A673 (cell line): ENCODE measurements at regions not wholly inside any gene's neighbourhood (a gene's known extent, or its start where the extent isn't known, plus 50 kb on each side); places are given as distances from the start of the nearest gene placed in this dataset.

Experiments used
- BruUV-seq: library from RNA; stranded (reverse); fragments of 400-500 nt; replicated peaks from 2 replicates; lab custom pipeline; 2021; lab: Mats Ljungman, UMichigan
- CTCF ChIA-PET: fragments of 300-600 bp; sonication (Branson Sonifier 250); formaldehyde crosslinking; loops from one replicate; lab custom pipeline; 2022; ENCODE audit warnings: antibody characterized with exemption; lab: Charles Lee
- POLR2A ChIA-PET: fragments of 300-600 bp; sonication (Branson Sonifier 250); formaldehyde crosslinking; loops from one replicate; lab custom pipeline; 2022; ENCODE audit warnings: antibody characterized with exemption; ENCODE audit not compliant: low non-redundant PET; lab: Charles Lee
- DNase-seq: peaks from one replicate; pipeline ENCODE4 v3.0.0-alpha.2; 2015; ENCODE audit warnings: low spot score
- H3K27ac ChIP-seq: fragments of 200-600 bp; sonication (generic); 2 replicates; pipeline ENCODE4 v1.5.1; 2016; ENCODE audit warnings: mixed run types, low read depth, mild to moderate bottlenecking, mixed read lengths, antibody characterized with exemption, low read length; ENCODE audit not compliant: poor library complexity, severe bottlenecking
- H3K27me3 ChIP-seq: fragments of 200-600 bp; sonication (generic); replicated peaks from 2 replicates; pipeline ENCODE4 v1.6.1; 2017; ENCODE audit warnings: mixed run types, low read depth, mild to moderate bottlenecking, mixed read lengths, antibody characterized with exemption, low read length; ENCODE audit not compliant: insufficient read depth, poor library complexity
- H3K36me3 ChIP-seq: fragments of 200-600 bp; sonication (generic); 2 replicates; pipeline ENCODE4 v1.6.1; 2016; ENCODE audit warnings: mixed run types, mild to moderate bottlenecking, mixed read lengths, antibody characterized with exemption, low read length; ENCODE audit not compliant: insufficient read depth, poor library complexity, severe bottlenecking
- H3K4me1 ChIP-seq: fragments of 200-600 bp; sonication (generic); 2 replicates; pipeline ENCODE4 v1.6.1; 2017; ENCODE audit warnings: mixed run types, mild to moderate bottlenecking, mixed read lengths, antibody characterized with exemption, low read length; ENCODE audit not compliant: insufficient read depth, poor library complexity, severe bottlenecking
- H3K4me3 ChIP-seq: fragments of 200-600 bp; sonication (generic); 2 replicates; pipeline ENCODE4 v1.5.1; 2016; ENCODE audit warnings: low read depth, mixed run types, mild to moderate bottlenecking, mixed read lengths, low read length; ENCODE audit not compliant: poor library complexity, severe bottlenecking
- H3K9me3 ChIP-seq: fragments of 200-600 bp; sonication (generic); 2 replicates; pipeline ENCODE4 v1.6.1; 2016; ENCODE audit warnings: mixed run types, low read depth, mild to moderate bottlenecking, mixed read lengths, antibody characterized with exemption, low read length; ENCODE audit not compliant: poor library complexity, severe bottlenecking
- EZH2 ChIP-seq: fragments of 200-600 bp; sonication (generic); IDR thresholded peaks from 2 replicates; pipeline ENCODE4 v1.6.1; 2017; ENCODE audit warnings: borderline replicate concordance, low read depth, mild to moderate bottlenecking, mixed read lengths, antibody characterized with exemption, low read length; ENCODE audit not compliant: poor library complexity, severe bottlenecking
- intact Hi-C: fragments of 100-400 bp; cut with micrococcal nuclease; formaldehyde crosslinking; loops from one replicate; pipeline ENCODE4 v1.10.0; 2022; ENCODE audit not compliant: unreplicated experiment
- TF ChIP-seq, protein P1 (sequence below): fragments of 300-800, 200-600 bp; sonication (generic); conservative IDR thresholded peaks from 2 replicates; pipeline ENCODE4 v1.5.1; 2017; ENCODE audit warnings: low read depth, mild to moderate bottlenecking, antibody characterized with exemption, low read length, moderate library complexity, mixed read lengths

DNA sequence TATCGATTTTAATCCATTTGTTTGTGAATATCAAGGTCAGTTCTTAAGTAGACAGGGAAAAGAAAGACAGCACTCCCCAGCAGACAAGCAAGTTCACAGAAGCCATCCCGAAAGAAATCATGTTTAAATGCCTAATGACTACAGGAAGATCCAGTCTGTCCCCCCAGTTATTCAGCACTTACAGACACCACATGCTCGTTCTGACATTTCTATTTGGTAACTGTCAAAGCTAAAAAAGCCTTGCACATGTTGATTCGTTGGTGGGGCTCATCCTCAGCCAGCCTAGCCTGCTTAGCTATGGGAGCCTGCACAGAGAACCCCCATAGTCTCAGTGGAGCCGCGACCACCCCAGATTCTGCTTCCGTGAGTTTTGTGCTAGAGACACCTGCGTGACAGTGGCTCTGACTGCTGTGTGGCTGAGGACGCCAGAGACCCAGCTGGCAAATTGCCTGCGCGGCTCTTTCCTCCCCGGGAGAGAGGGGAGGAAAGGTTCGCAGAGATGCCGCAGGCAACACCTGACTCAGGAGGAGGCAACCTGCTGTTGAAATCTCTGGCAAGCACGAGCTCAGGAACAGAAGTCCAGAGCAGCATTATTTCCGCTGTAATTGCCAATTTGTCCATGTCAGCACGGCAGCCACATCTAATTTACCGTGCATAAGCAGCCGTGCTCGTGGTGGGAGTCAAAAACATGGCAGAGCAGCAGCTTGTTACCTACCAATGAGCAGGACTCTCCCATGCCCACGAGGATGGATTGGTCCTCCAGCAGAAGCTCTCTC, 194.2 kb downstream of the GPAM start:
- no peaks in the 10 kb centered on the region for H3K36me3 ChIP-seq
- ChIA-PET POLR2A (no interaction called here), CTCF (no interaction called here)
- peaks cover 5% of the 10 kb centered on the region for H3K27me3 ChIP-seq
- H3K4me1 ChIP-seq = no peaks in the 10 kb centered on the region
- no peaks in the 10 kb centered on the region for H3K9me3 ChIP-seq
- DNase-seq = no peak
- no peak overlapping the region for H3K4me3 ChIP-seq
- no TSS peak for BruUV-seq
- TF ChIP-seq, protein P1, sequence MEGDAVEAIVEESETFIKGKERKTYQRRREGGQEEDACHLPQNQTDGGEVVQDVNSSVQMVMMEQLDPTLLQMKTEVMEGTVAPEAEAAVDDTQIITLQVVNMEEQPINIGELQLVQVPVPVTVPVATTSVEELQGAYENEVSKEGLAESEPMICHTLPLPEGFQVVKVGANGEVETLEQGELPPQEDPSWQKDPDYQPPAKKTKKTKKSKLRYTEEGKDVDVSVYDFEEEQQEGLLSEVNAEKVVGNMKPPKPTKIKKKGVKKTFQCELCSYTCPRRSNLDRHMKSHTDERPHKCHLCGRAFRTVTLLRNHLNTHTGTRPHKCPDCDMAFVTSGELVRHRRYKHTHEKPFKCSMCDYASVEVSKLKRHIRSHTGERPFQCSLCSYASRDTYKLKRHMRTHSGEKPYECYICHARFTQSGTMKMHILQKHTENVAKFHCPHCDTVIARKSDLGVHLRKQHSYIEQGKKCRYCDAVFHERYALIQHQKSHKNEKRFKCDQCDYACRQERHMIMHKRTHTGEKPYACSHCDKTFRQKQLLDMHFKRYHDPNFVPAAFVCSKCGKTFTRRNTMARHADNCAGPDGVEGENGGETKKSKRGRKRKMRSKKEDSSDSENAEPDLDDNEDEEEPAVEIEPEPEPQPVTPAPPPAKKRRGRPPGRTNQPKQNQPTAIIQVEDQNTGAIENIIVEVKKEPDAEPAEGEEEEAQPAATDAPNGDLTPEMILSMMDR = no peak
- no peak for TF ChIP-seq EZH2
- no peak overlapping the region for H3K27ac ChIP-seq
- intact Hi-C loops = no loop called here

GRCh38 chr10:111990734-111991133, 192.8 kb downstream of the GPAM start:
- DNase-seq = peak; percentile 9
- no peaks in the 10 kb centered on the region for H3K9me3 ChIP-seq
- ChIA-PET CTCF (no interaction called here), POLR2A (no interaction called here)
- no TSS peak for BruUV-seq
- no peak for TF ChIP-seq EZH2
- TF ChIP-seq, protein P1 = peak; percentile 39
- peaks cover 8% of the 10 kb centered on the region for H3K27me3 ChIP-seq
- intact Hi-C loops = no loop called here
- no peaks in the 10 kb centered on the region for H3K4me1 ChIP-seq
- H3K36me3 ChIP-seq = no peaks in the 10 kb centered on the region
- no peak overlapping the region for H3K4me3 ChIP-seq
- H3K27ac ChIP-seq = no peak overlapping the region

GRCh38 chr10:111993321-111993720, 190.2 kb downstream of the GPAM start:
- CTCF ChIA-PET = no interaction called here

More at GRCh38 chr10:111993321-111993720, 190.2 kb downstream of the GPAM start:
- Histone ChIP-seq H3K27me3 (peaks cover 8% of the 10 kb centered on the region), H3K9me3 (no peaks in the 10 kb centered on the region), H3K27ac (no peak overlapping the region), H3K4me1 (no peaks in the 10 kb centered on the region), H3K36me3 (no peaks in the 10 kb centered on the region), H3K4me3 (no peak overlapping the region)
- DNase-seq = no peak
- POLR2A ChIA-PET = no interaction called here
- no TSS peak for BruUV-seq
- intact Hi-C loops = no loop called here
- TF ChIP-seq, protein P1 = no peak
- no peak for TF ChIP-seq EZH2
